Tibial nerve (tissue), 3 donors: ENCODE measurements at regions not wholly inside any gene's neighbourhood (a gene's known extent, or its start where the extent isn't known, plus 50 kb on each side); places are given as distances from the start of the nearest gene placed in this dataset.

Experiments used
- CTCF ChIP-seq, 5 experiments: fragments of 200-600 bp in 3 of 5; fragments of 450-650 bp in 2 of 5; sonication (generic) in 3 of 5; IDR thresholded peaks; one replicate each; pipeline ENCODE4 v1.5.1; 2016 to 2019; ENCODE audit warnings: antibody characterized with exemption in 5 of 5, mild to moderate bottlenecking in 3 of 5, moderate library complexity in 2 of 5
- POLR2A ChIP-seq, 2 donors: fragments of 450-650 bp; IDR thresholded peaks; one replicate each; pipeline ENCODE4 v1.6.1; 2017; ENCODE audit warnings: antibody characterized with exemption in 2 of 2, mild to moderate bottlenecking in 2 of 2, moderate library complexity in 2 of 2

- TF ChIP-seq CTCF (IDR thresholded peaks at IDR 0.05) (no peak), POLR2A (IDR thresholded peaks at IDR 0.05) (no peak)
Measured at GRCh38 chr4:151831526-151831925, 70.7 kb upstream of the GATB start.
